ENCODE measurements at regions not wholly inside any gene's neighbourhood (a gene's known extent, or its start where the extent isn't known, plus 50 kb on each side); places are given as distances from the start of the nearest gene placed in this dataset.

DNA sequence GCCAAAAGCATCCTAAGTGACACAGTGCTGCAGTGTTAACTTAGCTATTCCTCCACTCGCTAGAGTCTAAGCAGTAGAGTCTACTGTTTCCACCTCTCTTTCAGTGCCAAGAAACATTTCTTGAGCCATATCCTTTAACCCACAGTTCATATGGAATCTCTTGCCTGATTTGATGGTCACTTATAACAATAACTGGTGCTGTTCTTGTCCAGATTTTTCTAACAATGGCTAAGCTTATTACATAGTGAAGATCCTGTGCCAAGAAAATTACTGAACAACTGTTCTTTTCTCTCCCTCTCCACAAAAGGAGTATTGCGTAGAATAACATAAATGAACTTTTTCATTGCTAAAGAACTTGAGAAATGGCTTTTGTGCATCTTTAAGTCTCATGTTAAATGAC, 121.3 kb downstream of the CDC7 start:
- intact Hi-C loops (cut with micrococcal nuclease): no loop called here
- H3K4me3 Mint-ChIP-seq: no peak overlapping the region
- ChIA-PET CTCF (no interaction called here), POLR2A (interaction anchor here (0.7 kb wide), 1 partner anchor 54 kb away, joined by 3 read pairs; no protein-coding TSS in a partner anchor)
- no peaks in the 10 kb centered on the region for H3K36me3 ChIP-seq (ENCODE audit: control insufficient read depth in 2 of 3, insufficient read depth in 3 of 3, low read length in 3 of 3)
- no peak overlapping the region for H3K27ac Mint-ChIP-seq
- peaks cover 0 to 6% (median 0%) of the 10 kb centered on the region in 11 donors for H3K9me3 Mint-ChIP-seq
- no peaks in the 10 kb centered on the region for H3K9me3 ChIP-seq (ENCODE audit: control insufficient read depth in 2 of 3, low read length in 3 of 3)
- peaks cover 0 to 21% (median 0%) of the 10 kb centered on the region in 5 donors for H3K27me3 Mint-ChIP-seq
- no peaks in the 10 kb centered on the region for H3K27me3 ChIP-seq (ENCODE audit: control insufficient read depth in 2 of 2, insufficient read depth in 2 of 2, low read length in 2 of 2)
- peaks cover 0 to 3% (median 0%) of the 10 kb centered on the region in 7 donors for H3K4me1 Mint-ChIP-seq
- peaks cover 0 to 4% (median 0%) of the 10 kb centered on the region in 5 donors for H3K36me3 Mint-ChIP-seq
- no peaks in the 10 kb centered on the region for H3K4me1 ChIP-seq (ENCODE audit: control insufficient read depth in 2 of 2, insufficient read depth in 2 of 2, low read length in 2 of 2)
- H3K4me3 ChIP-seq (ENCODE audit: low read length): no peak overlapping the region
- no peak overlapping the region for H3K27ac ChIP-seq (ENCODE audit: low read depth, low read length)
- ATAC-seq: no peak
- no peak for DNase-seq

DNA sequence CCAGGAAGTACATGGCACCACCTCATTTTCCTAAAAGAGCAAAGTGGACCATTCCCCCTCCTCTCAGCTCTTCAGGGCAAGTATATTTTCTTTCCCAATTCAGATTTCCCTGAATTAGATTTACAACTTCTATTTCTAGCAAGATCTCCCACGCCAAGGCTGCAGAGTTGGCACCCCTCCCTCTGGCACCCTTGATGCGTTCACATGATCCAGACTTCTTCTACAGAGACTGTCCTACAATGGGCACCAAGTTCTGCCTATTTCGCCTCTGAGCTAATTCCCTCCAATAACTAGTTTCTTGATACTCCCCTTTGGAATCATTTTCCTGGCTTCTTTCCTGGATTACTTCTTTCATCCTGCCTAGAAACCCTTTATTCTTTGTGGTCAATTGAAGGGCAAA, 122.0 kb downstream of the CDC7 start:
- ChIA-PET CTCF (interaction anchor here (0.6 kb wide), 1 partner anchor 108 kb away, joined by 3 read pairs; no protein-coding TSS in a partner anchor), POLR2A (no interaction called here)
- intact Hi-C loops (cut with micrococcal nuclease): no loop called here
- no peak for ATAC-seq
- no peaks in the 10 kb centered on the region for H3K4me1 ChIP-seq (ENCODE audit: control insufficient read depth in 2 of 2, insufficient read depth in 2 of 2, low read length in 2 of 2)
- H3K9me3 Mint-ChIP-seq: peaks cover 0 to 6% (median 0%) of the 10 kb centered on the region in 11 donors
- H3K27ac Mint-ChIP-seq: no peak overlapping the region
- H3K36me3 Mint-ChIP-seq: peaks cover 0 to 4% (median 0%) of the 10 kb centered on the region in 5 donors
- peaks cover 0 to 21% (median 0%) of the 10 kb centered on the region in 5 donors for H3K27me3 Mint-ChIP-seq
- no peak for DNase-seq
- no peaks in the 10 kb centered on the region for H3K36me3 ChIP-seq (ENCODE audit: control insufficient read depth in 2 of 3, insufficient read depth in 3 of 3, low read length in 3 of 3)
- no peak overlapping the region for H3K4me3 ChIP-seq (ENCODE audit: low read length)
- peaks cover 0 to 2% (median 0%) of the 10 kb centered on the region in 7 donors for H3K4me1 Mint-ChIP-seq
- H3K9me3 ChIP-seq (ENCODE audit: control insufficient read depth in 2 of 3, low read length in 3 of 3): no peaks in the 10 kb centered on the region
- H3K4me3 Mint-ChIP-seq: no peak overlapping the region
- no peaks in the 10 kb centered on the region for H3K27me3 ChIP-seq (ENCODE audit: control insufficient read depth in 2 of 2, insufficient read depth in 2 of 2, low read length in 2 of 2)
- no peak overlapping the region for H3K27ac ChIP-seq (ENCODE audit: low read depth, low read length)

DNA sequence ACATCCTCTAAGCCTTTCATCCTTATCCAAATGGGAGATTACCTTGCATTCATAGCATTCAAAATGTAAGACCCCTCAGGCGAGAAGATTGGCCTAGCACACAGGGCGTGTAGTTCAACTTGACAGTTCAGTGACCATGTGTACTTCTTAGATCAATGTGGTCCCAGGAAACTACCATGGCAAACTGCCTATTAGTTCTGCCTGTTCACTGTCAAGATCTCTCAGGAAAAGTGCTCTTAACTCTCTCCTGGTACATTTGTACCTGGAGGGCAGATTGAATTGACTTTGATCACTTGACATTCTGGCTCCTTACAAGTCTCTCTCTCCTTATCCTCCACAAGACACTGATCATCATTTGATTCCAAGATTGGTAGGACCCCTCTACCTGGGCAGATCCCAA, 122.4 kb downstream of the CDC7 start:
- ChIA-PET POLR2A (no interaction called here), CTCF (interaction anchor here (0.6 kb wide), 1 partner anchor 109 kb away, joined by 3 read pairs; no protein-coding TSS in a partner anchor)
- ATAC-seq (no peak), DNase-seq (no peak)
- H3K9me3 Mint-ChIP-seq: peaks cover 0 to 6% (median 0%) of the 10 kb centered on the region in 11 donors
- intact Hi-C loops (cut with micrococcal nuclease): no loop called here
- peaks cover 0 to 4% (median 0%) of the 10 kb centered on the region in 5 donors for H3K36me3 Mint-ChIP-seq
- no peak overlapping the region for H3K4me3 Mint-ChIP-seq
- peaks cover 0 to 2% (median 0%) of the 10 kb centered on the region in 7 donors for H3K4me1 Mint-ChIP-seq
- Histone ChIP-seq H3K4me3 (ENCODE audit: low read length) (no peak overlapping the region), H3K36me3 (ENCODE audit: control insufficient read depth in 2 of 3, insufficient read depth in 3 of 3, low read length in 3 of 3) (no peaks in the 10 kb centered on the region), H3K4me1 (ENCODE audit: control insufficient read depth in 2 of 2, insufficient read depth in 2 of 2, low read length in 2 of 2) (no peaks in the 10 kb centered on the region), H3K9me3 (ENCODE audit: control insufficient read depth in 2 of 3, low read length in 3 of 3) (no peaks in the 10 kb centered on the region), H3K27ac (ENCODE audit: low read depth, low read length) (no peak overlapping the region), H3K27me3 (ENCODE audit: control insufficient read depth in 2 of 2, insufficient read depth in 2 of 2, low read length in 2 of 2) (no peaks in the 10 kb centered on the region)
- peaks cover 0 to 17% (median 0%) of the 10 kb centered on the region in 5 donors for H3K27me3 Mint-ChIP-seq
- H3K27ac Mint-ChIP-seq: no peak overlapping the region

DNA sequence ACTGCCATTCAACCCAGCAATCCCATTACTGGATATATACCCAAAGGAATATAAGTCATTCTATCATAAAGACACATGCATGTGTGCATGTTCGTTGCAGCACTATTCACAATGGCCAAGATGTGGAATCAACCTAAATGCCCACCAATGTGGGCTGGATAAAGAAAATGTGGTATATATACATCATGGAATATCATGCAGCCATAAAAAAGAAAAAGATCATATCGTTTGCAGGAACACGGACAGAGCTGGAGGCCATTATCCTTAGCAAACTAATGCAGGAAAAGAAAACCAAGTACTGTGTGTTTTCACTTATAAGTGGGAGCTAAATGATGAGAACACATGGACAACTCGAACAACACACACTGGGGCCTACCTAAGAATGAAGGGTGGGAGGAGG, 123.7 kb downstream of the CDC7 start:
- no peak for ATAC-seq
- intact Hi-C loops (cut with micrococcal nuclease): no loop called here
- no peak overlapping the region for H3K27ac Mint-ChIP-seq
- H3K36me3 ChIP-seq (ENCODE audit: control insufficient read depth in 2 of 3, insufficient read depth in 3 of 3, low read length in 3 of 3): no peaks in the 10 kb centered on the region
- H3K9me3 Mint-ChIP-seq: peaks cover 0 to 6% (median 0%) of the 10 kb centered on the region in 11 donors
- peaks cover 0 to 4% (median 0%) of the 10 kb centered on the region in 5 donors for H3K36me3 Mint-ChIP-seq
- no peaks in the 10 kb centered on the region for H3K27me3 ChIP-seq (ENCODE audit: control insufficient read depth in 2 of 2, insufficient read depth in 2 of 2, low read length in 2 of 2)
- no peak overlapping the region for H3K4me3 Mint-ChIP-seq
- no peak overlapping the region for H3K27ac ChIP-seq (ENCODE audit: low read depth, low read length)
- CTCF ChIA-PET: no interaction called here
- peaks cover 0 to 2% (median 0%) of the 10 kb centered on the region in 7 donors for H3K4me1 Mint-ChIP-seq
- no peak overlapping the region for H3K4me3 ChIP-seq (ENCODE audit: low read length)
- DNase-seq: no peak
- no peaks in the 10 kb centered on the region for H3K4me1 ChIP-seq (ENCODE audit: control insufficient read depth in 2 of 2, insufficient read depth in 2 of 2, low read length in 2 of 2)
- no peaks in the 10 kb centered on the region for H3K9me3 ChIP-seq (ENCODE audit: control insufficient read depth in 2 of 3, low read length in 3 of 3)
- H3K27me3 Mint-ChIP-seq: peaks cover 0 to 17% (median 0%) of the 10 kb centered on the region in 5 donors
- POLR2A ChIA-PET: no interaction called here

Data from naive thymus-derived CD4-positive, alpha-beta T cell (primary cell).